Stimulated activated CD4-positive, alpha-beta T cell treated with anti-CD3 and anti-CD28 coated beads, Interleukin-4, amount 100 ng/mL, for 1 hour (primary cell): ENCODE measurements at regions not wholly inside any gene's neighbourhood (a gene's known extent, or its start where the extent isn't known, plus 50 kb on each side); places are given as distances from the start of the nearest gene placed in this dataset.
"Not testable (repeated sequence)": the region's sequence is repeated elsewhere in the genome, so short reads cannot be mapped to it uniquely, and the experiment has no call there.

Experiments used
- DNase-seq: peaks from one replicate; pipeline ENCODE4 v3.0.0-alpha.2; 2020

DNA sequence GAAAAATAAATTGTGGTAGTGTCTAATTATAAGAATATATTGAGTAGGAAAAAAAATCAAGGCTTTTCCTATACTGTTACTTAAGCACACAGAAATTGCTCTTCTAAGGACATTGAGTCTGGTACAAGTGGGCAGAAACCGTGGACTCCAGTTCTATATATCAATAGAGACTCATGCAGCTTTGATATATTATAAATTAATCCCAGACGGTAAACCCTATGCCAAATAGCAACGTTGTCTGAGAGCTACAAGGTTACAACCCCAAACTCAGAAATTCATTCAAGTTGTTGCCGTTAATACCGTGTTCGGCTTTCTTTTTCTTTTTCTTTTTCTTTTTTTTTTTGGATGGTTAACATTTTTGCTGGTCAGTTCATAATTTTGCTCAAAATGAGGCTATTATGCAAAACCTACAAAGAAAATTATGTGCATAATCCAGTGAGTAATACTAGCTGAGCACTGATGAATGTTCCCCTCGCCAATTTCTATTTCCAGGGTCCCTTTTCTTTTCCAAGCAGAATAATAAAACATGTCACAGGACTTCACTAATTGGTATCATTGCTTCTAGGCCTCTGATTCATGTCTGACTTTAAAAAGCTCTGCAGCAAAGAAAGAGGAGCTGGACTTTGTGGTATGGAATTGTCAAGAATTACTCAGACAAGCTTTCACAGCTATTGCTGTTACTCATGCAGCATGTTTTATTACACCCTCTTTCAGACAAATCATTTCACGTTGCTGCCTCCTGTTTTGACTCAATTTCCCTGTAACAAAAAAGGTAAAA lies 737.7 kb downstream of the NLGN4X start:
- DNase-seq, result no peak

DNA sequence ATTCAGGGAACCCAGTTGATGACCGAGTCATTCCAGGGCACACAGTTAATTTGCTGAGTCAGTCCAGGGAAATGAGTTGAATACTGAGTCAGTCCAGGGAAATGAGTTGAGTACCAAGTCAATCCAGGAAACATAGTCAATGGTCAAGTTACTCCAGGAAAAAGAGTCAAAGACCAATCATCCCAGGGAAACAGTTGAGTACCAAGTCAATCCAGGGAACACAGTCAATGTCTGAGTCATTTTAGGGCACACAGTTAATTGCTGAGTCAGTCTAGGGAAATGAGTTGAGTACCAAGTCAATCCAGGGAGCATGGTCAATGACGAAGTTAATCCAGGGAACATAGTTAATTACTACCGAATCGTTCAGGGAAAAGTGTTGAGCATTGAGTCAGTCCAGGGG lies 754.4 kb downstream of the NLGN4X start:
- no peak for DNase-seq

DNA sequence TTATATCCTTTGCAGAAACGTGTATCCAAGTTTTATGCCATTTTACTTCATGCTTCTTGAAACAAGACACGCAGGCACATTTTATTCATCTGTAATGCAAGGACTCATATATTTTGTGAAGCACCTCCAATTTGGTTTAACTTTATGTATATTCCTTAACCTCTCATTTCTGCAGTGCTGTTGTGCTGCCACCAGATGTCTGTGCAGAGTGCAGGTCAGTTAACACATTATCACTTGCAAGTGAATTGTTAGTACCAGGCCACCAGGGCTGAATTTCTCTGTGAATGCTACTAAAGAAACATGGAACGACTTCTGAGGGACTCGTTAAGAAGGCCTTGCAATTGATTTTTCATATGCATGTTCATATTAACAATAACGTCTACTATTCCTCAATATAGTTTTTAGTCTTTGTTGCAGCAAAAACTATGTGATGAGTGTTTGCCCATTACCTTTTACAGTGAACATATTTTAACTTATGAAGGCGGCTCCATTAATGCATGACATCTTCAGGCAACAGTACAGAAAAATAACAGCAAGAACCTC lies 770.3 kb downstream of the NLGN4X start:
- DNase-seq, result no peak

DNA sequence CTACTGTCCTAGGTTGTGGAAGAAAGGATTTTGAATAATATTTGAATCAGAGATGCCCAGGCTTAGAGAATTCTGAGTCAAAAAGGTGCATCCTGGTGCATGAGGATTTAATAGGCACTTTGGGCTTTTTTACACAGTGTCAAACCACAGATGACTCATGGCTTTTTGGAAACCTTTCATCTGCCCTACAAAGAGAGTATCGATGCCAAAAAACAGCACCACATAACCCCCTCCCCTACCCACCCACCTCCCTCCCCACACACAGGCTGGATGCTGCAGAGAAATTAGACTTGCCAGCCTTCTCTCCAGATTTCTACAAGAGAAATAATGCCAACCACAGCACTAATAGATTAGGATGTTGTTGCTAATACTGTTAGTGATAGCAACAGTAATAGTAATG lies 779.3 kb downstream of the NLGN4X start:
- no peak for DNase-seq

DNA sequence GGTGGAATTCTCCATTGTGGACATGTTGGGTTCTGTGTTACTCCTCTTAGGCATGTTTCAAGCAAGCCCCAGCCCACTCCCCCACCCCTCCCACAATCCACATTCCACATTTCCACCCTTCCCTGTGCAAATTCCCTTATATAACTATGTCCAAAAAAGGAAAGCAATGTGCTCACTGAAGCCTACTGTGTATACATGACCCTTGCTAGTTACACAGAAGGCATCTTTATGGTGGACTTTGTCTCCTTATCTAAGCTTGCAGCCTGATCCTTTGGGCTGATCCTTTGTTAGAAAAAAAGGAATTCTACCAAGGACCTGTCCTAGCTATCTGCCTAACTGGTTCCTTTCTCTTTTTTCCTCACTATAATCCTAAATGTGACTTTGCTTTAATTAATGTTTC lies 796.8 kb downstream of the NLGN4X start:
- DNase-seq, result no peak

DNA sequence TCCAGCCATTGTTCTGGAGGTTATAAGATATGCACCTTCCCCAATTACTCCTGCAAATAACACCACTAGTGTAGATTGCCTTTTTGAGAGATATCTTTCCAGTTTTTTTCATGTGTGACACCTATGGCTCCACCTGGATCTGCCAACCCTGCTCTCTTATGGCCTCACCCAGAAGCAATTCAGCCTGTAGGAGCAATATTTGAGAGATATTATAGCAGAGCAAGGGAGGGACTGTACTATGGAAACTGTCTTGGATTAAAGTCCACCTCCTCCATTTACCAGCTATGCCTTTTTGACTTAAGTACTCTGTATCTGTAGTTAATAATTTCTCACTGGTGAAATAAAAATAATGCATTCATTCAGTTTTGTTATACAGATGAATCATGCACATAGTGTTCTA lies 803.5 kb downstream of the NLGN4X start:
- DNase-seq, result no peak

DNA sequence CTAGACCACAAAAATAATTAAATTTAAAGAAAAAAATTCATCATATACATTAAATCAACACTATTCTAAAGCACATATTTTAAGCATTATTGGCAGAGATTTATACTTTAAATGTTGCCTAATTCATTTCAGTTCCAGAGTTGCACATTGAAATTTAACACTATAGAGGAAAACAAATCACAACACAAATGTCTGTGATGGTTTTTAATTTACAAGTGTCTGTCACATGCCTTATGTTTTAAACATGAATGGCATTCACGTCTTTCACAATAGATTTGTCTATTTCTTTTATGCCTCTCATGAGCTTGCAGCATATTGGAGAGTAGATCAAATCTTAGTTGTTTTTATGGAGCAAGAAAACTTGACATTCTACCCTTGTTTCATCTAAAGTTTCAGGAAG lies 811.3 kb downstream of the NLGN4X start:
- DNase-seq, result no peak

DNA sequence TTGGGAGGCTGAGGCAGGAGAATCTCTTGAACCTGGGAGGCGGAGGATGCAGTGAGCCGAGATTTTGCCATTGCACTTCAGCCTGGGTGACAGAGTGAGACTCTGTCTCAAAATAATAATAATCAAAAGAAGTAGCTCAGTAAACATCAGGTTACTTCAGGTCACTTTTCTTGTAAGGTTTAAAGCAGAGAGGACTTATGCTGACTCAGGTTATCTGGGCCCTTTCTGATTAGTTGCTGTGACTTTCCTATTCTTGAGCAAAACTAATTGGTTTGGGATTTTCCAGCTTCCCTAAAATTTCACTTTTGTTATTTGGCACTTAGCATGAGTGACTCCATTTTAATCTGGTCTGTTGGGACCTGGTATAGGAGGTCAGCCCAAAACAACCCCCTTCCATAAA lies 812.9 kb downstream of the NLGN4X start:
- DNase-seq, result no peak

DNA sequence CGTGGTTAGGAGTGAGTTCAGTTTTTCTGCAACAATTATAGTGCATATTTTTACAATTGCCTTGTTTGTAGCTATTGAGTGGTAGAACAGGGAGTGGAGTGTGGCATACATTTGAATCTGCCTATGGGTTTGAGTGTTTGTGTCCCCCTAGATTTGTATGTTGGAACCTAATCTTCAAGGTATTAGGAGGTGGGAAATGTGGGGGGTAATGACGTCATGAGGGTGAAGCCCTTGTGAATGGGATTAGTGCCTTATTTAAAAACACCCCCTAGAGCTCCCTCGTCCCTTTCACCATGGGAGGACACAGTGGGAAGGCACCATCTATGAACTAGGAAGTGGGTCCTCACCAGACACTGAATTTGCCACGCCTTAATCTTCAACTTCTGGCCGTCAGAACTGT lies 819.6 kb downstream of the NLGN4X start:
- DNase-seq, result no peak

DNA sequence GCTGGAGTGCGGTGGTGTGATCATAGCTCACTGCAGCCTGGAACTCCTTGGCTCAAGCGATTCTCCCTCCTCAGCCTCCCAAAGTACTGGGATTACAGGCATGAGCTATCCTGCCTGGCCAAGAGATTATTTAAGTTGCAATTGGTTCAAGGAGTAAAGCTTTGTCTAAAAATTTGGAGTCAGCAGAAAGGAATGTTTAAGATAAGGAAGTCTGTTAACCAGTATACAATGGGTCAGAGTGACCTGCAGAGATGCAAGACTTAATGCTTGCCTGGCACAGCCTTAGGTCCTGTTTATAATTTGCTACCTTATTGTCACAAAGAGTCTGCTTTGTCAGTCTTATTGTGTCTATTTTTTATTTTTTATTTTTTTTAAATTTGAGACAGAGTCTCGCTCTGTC lies 826.2 kb downstream of the NLGN4X start:
- DNase-seq, result no peak

DNA sequence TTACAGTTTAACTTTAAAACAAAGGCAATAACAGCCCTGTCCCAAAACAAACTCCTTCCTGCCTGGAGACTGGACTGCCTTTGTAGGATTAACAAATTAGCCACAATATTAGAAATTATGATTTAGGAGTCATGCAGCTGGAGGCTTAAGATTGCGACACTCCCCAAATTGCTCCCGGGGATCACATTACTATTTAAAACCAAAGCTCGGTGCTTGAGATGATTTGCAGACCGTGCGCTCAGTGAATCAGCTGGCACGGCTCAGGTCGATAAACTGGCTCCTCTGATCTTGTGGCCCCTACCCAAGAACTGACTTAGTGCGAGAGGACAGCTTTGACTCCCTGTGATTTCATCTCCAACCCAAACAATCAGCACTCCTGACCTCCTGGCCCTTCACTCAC lies 829.3 kb downstream of the NLGN4X start:
- no peak for DNase-seq

DNA sequence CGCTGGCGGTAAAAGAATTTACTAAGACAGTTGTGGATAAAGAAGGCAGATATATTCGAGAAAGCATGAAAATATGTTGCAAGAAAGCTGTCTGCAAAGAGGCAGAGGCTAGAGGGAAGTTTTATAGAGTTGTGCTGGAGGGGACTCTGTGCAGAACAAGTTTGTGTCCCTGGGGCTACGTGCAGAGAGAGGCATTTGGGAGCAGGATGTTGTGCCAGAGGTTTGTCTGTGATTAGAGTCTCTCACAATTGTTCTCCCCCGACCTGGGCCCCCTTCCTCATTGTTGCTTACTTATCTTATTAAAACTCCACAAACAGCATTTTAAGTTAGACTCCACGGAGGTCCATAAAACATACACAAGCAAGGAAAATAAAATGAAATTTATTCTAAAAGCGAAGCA lies 831.3 kb downstream of the NLGN4X start:
- DNase-seq, result no peak

DNA sequence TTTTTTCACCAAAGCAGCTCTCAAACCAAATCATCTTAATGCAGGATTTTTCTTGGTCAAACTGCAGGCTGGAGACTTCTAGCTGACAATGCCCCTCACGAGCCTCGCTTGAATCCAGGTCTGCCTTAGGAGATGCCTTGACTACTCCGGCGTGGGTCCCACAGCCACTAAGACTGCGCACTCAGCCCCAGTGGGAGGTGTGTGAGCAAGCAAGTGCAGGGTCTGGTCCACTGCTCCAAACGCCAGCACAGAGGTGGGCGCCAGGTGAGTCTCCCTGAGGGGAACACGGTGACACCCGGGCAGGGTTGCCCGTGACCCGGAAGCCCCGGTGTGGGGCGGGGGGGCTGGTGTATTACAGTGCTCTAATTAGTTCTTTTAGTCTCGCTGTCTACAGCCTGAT lies 838.3 kb downstream of the NLGN4X start:
- no peak for DNase-seq

DNA sequence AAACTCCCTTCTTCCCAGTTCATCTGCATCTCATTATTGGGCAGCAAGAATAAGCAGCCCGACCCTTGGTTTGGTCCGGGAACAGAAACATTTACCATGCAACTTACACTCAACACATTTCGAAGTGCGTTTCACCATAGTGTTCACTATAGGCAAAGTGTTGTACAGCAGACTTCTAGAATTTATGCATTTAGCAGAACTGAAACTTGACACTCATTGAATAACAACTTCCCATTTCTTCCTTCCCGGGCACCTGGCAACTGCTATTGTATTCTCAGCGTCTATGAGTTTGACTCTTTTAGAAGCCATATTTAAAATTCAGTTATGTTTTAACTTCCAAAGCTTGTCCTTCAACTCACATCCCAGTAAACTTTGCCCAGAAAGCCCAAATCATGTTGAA lies 840.6 kb downstream of the NLGN4X start:
- no peak for DNase-seq

DNA sequence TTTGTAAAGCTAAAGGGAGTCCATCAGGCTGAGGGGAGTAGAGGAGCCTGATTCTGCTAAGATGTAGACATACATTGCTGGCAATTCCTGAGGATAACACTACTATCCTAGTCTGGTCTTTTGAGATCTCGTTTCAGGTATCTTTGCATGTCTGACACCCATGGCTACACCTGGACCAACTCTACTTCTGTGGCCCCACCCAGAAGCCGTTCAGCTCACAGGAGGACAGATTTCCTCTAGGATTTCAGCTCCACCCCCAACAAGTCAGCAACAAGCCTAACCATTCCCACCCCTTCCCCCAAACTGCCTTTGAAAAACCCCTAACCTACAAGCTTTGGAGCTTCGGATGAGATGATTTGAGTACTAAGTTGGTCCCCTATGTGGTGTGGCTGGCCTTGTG lies 848.2 kb downstream of the NLGN4X start:
- no peak for DNase-seq

DNA sequence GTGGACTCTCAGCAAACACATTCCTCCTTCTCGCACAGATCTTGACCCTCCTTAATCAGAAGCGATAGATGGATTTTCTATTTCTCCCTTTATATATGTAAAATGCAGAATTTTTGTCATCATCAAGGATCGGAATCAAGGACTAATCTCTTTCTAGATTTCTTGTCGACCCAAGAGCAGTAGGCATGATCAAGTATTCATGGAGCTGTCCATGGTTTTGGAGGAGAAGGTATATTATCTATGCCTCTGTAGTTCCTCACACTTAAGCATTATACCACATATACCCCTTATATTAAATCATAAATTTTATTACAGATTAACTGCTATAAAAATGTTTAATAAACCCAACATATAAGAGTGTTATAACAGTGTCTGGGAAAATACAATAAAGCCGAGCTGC lies 886.8 kb downstream of the NLGN4X start:
- no peak for DNase-seq

DNA sequence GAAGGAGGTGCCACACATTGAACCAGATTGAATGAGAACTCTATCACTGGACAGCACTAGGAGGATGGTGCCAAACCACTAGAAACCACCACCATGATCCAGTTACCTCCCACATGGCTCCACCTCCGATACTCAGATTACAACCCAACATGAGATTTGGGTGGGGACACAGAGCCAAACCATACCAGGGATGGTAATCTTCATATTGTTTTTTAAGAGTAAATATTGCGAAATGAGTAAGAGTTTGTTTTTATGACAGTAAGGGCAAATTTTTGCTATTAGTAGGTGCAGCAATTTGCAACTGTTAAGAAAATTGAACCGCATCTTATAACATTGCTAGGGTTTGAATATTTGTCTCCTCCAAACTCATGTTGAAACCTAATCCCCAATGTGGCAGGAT lies 891.5 kb downstream of the NLGN4X start:
- DNase-seq, result no peak

DNA sequence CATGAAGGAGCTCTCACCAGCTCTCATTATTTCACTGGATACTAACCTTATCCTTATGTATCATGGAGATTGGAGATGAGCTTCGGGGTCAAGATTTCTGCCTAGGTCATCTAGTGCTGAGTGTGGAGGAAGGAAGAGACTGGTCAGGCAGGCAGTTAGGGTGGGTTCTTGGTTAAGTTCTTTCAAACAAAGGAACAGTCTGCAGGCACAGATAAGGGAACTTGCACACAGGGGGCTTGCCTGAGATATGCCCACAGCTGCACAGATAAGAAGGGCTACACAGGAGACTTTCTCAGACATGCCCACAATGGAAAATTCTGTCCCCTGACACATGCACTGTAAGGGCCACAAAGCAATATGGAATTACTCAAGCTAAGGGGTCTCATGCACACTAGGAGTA lies 904.1 kb downstream of the NLGN4X start:
- DNase-seq, result no peak

DNA sequence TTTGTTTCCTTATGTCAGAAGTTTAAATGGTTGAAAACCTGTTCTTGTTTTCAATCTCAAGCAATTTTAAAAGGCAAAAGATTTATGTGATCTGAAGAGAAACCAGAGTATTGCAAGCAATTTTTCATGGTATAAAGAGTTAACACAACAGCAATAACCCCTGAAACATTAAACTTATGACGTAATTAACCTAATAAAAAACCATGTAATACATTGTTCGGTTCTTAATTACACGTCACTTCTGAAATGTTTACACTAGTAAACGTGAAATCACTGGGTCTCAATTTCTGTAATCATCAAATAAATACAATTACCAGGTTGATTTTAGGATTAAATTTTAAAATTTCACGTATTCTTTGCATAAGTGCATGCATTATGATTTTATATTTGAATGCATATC lies 914.5 kb downstream of the NLGN4X start:
- DNase-seq, result no peak

DNA sequence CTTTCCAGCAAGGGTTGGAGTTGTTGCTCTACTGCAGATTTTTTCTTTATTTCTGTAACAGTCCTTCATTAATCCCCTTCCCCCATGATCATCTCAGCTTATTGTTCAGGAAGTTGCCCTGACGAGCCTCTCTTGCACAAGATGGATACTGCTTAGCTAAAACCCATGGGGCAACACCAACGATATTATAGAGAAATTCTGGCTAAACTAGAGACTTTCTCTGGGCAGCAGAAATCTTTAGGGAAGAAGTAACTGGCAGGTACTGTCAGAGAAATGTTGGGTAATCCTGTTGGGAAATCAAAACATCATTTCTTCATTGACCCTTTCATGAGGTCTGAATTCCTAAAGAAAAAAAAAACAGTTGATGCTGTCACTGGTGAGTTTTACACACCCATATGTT lies 921.3 kb downstream of the NLGN4X start:
- DNase-seq, result no peak

DNA sequence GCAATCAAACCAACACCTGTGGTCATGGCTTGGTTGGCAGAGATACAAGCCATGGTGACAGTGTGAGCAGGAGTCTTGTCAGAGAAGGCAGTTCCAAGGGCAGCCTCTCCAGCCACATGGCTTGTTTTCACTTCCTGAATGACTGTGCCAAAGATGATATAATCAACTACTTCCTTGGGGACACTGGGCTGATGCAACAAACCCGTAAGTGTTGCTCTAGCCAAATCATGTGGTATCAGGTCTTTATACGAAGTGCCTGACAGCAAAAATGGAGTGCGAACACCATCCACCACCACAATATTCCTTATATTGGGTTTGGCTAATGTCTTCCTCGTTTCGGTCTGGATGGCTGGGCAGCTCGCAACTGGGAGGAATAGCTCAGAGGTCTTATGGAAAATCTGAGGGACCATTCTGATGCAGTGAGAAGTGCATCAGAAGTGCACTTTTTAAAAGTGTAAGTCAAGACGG lies 922.0 kb downstream of the NLGN4X start:
- DNase-seq, result no peak

DNA sequence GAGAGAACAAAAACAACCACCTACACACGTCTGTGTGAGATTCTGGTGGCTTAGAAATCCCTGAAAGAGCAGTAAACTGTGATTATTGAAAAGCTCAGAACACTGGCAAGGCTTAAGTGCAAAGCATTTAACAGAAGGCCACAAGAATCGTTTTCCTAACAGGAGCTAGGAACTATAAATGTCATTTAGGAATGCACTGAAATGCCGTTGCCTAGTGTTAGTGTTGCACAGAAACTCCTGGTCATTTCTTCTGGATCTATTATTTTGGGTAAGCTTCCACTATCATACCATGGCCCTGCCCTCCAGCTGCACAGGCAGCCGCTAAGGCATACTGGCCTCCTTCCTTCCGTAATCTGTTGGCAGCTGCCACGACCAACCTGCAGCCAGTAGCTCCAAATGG lies 923.2 kb downstream of the NLGN4X start:
- DNase-seq, result no peak

DNA sequence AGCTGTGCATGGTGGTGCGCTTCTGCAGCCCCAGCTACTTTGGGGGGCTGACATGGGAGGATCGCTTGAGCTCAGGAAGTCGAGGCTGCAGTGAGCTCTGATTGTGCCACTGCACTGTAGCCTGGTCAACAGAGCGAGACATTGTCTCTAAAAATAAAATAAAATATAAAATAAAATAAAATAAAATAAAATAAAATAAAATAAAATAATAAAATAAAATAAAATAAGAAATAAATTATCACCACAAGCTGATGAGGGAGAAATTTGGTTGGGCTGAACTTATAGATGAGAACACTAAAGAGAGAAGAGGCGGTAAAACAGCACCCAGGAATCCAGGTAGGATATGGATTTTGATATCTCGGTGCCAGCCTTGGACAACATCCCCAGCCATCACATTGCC lies 933.7 kb downstream of the NLGN4X start:
- no peak for DNase-seq

DNA sequence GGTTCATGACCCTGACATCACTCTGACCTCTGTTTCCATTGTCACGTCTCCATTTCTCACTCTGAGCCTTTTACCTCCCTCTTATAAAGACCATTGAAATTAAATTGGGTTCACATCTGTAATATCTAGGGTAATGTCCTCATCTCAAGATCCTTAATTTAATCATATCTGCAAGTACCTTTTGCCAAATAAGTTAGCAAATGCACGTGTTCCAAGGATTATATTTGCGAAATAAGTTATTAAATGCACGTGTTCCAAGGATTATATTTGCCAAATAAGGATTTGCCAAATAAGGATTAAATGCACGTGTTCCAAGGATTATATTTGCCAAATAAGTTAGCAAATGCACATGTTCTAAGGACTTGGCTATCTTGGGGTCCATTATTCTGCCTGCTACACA lies 938.0 kb downstream of the NLGN4X start:
- no peak for DNase-seq

DNA sequence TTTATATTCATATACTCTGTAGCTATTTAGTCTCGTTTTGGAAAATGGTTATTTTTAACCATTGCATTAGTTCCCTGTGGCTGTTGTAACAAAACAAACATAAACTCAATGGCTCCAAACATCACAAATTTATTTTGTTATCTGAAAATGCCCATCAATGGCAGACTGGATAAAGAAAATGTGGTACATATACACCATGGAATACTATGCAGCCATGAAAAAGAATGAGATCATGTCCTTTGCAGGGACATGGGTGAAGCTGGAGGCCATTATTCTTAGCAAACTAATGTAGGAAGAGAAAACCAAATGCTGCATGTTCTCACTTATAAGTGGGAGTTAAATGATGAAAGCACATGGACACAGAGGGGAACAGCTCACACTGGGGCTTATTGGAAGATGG lies 938.7 kb downstream of the NLGN4X start:
- not testable (repeated sequence) for DNase-seq
